ENCODE measurements at regions not wholly inside any gene's neighbourhood (a gene's known extent, or its start where the extent isn't known, plus 50 kb on each side); places are given as distances from the start of the nearest gene placed in this dataset.

DNA sequence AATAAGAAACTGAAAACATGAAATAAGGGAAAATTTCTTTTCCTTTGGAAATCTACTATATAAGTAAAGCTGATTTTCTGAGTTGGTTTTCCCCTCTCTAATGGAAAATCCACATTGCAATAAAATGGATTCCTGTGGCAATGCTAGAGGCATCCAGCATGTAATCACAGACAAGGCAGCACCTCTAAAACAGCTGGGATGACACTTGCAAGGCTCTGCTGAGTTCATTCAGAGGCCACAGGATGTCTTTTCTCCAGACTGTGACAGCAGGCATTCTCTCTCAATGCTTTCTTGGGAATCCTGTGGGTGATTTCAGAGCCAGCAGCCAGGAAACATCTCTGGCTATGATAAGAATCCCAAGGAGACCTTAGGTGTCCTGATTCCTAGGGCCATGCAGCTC lies 201.3 kb upstream of the BLID start (continued):
- TF ChIP-seq, protein P1, sequence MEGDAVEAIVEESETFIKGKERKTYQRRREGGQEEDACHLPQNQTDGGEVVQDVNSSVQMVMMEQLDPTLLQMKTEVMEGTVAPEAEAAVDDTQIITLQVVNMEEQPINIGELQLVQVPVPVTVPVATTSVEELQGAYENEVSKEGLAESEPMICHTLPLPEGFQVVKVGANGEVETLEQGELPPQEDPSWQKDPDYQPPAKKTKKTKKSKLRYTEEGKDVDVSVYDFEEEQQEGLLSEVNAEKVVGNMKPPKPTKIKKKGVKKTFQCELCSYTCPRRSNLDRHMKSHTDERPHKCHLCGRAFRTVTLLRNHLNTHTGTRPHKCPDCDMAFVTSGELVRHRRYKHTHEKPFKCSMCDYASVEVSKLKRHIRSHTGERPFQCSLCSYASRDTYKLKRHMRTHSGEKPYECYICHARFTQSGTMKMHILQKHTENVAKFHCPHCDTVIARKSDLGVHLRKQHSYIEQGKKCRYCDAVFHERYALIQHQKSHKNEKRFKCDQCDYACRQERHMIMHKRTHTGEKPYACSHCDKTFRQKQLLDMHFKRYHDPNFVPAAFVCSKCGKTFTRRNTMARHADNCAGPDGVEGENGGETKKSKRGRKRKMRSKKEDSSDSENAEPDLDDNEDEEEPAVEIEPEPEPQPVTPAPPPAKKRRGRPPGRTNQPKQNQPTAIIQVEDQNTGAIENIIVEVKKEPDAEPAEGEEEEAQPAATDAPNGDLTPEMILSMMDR (IDR thresholded peaks at IDR 0.05; ENCODE audit: low read depth, low read length, missing input control), result no peak

DNA sequence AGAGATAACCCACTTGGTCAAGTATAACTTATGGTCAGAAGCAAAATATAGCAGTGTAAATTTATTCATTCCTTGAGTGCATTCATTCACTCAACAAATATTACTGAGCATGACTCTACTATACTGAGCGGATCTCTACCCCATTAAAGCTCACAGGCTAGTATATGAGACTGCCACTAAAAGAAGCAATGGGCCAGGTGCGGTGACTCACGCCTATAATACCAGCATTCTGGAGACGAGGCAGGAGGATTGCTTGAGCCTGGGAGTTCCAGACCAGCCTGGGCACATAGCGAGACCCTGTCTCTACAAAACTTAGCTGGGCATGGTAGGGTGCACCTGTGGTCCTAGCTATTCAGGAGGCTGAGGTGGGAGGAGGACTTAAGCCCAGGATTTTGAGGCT lies 197.6 kb upstream of the BLID start:
- Histone ChIP-seq H3K9me3 (ENCODE audit: control insufficient read depth in 4 of 4, low read length in 3 of 4) (no peaks in the 10 kb centered on the region), H3K9ac (ENCODE audit: low read depth in 1 of 2, low read length in 2 of 2) (no peak overlapping the region), H3K27ac (ENCODE audit: low read depth in 1 of 2, low read length in 2 of 2) (no peak overlapping the region), H3K4me3 (ENCODE audit: low read depth in 1 of 3, low read length in 3 of 3) (no peak overlapping the region), H3K27me3 (ENCODE audit: control insufficient read depth in 4 of 4, insufficient read depth in 4 of 4, low read length in 3 of 4) (no peaks in the 10 kb centered on the region), H3K4me1 (ENCODE audit: control insufficient read depth in 4 of 4, insufficient read depth in 4 of 4, low read length in 3 of 4) (peaks cover 0 to 3% (median 0%) of the 10 kb centered on the region in 4 donors), H3K36me3 (ENCODE audit: control insufficient read depth in 4 of 4, insufficient read depth in 3 of 4, low read depth in 1 of 4, low read length in 3 of 4) (no peaks in the 10 kb centered on the region)
- TF ChIP-seq NR2F2 (IDR thresholded peaks at IDR 0.05) (no peak), RXRA (IDR thresholded peaks at IDR 0.05) (no peak), GABPA (IDR thresholded peaks at IDR 0.05 in 1 of 2, conservative IDR thresholded peaks at IDR 0.05 in 1 of 2) (no peak), JUND (IDR thresholded peaks at IDR 0.05) (no peak), HNF4A (conservative IDR thresholded peaks at IDR 0.05) (no peak), FOXA2 (IDR thresholded peaks at IDR 0.05) (no peak)
- TF ChIP-seq, protein P1 (IDR thresholded peaks at IDR 0.05; ENCODE audit: low read depth, low read length, missing input control), result no peak
- 95% methylated on average over 5 of the region's 5 CpGs for WGBS
- DNase-seq (ENCODE audit: low spot score), result no peak

DNA sequence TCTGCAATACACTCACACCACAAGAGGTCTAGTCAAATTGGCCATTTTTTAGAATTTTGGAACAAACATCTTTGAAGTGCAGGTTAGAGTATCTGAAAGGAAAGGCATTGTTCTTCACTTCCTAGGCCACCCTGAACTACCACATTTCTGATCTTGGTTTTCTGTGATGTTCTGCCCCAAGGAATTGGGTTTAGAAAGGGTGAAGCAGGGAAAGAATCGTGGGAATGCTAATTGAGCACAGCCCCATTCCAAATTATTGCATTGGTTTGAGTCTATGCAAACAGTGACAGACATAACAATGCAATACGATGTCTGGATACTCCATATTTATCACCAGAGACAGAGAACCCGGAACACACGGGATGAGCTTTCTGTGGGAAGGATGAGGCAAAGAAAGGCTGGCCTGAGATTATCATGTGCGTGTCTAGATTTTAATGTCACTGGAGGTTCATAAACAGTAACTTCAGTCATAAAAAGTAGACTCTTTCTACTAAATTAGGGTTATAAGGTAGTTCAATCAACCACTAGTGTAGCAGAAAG lies 195.3 kb upstream of the BLID start:
- WGBS, result 91% methylated on average over 5 of the region's 5 CpGs
- H3K36me3 ChIP-seq (ENCODE audit: control insufficient read depth in 4 of 4, insufficient read depth in 3 of 4, low read depth in 1 of 4, low read length in 3 of 4), result no peaks in the 10 kb centered on the region
- no peaks in the 10 kb centered on the region for H3K27me3 ChIP-seq (ENCODE audit: control insufficient read depth in 4 of 4, insufficient read depth in 4 of 4, low read length in 3 of 4)
- no peaks in the 10 kb centered on the region for H3K9me3 ChIP-seq (ENCODE audit: control insufficient read depth in 4 of 4, low read length in 3 of 4)
- no peak for DNase-seq (ENCODE audit: low spot score)
- H3K27ac ChIP-seq (ENCODE audit: low read depth in 1 of 2, low read length in 2 of 2), result no peak overlapping the region
- no peak overlapping the region for H3K4me3 ChIP-seq (ENCODE audit: low read depth in 1 of 3, low read length in 3 of 3)
- TF ChIP-seq, protein P2, sequence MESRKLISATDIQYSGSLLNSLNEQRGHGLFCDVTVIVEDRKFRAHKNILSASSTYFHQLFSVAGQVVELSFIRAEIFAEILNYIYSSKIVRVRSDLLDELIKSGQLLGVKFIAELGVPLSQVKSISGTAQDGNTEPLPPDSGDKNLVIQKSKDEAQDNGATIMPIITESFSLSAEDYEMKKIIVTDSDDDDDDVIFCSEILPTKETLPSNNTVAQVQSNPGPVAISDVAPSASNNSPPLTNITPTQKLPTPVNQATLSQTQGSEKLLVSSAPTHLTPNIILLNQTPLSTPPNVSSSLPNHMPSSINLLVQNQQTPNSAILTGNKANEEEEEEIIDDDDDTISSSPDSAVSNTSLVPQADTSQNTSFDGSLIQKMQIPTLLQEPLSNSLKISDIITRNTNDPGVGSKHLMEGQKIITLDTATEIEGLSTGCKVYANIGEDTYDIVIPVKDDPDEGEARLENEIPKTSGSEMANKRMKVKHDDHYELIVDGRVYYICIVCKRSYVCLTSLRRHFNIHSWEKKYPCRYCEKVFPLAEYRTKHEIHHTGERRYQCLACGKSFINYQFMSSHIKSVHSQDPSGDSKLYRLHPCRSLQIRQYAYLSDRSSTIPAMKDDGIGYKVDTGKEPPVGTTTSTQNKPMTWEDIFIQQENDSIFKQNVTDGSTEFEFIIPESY (IDR thresholded peaks at IDR 0.05), result no peak
- TF ChIP-seq, protein P3, sequence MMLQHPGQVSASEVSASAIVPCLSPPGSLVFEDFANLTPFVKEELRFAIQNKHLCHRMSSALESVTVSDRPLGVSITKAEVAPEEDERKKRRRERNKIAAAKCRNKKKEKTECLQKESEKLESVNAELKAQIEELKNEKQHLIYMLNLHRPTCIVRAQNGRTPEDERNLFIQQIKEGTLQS (IDR thresholded peaks at IDR 0.05), result no peak
- TF ChIP-seq FOXA1 (IDR thresholded peaks at IDR 0.05) (no peak), SP1 (IDR thresholded peaks at IDR 0.05) (no peak), GABPA (IDR thresholded peaks at IDR 0.05 in 1 of 2, conservative IDR thresholded peaks at IDR 0.05 in 1 of 2) (no peak)
- TF ChIP-seq, protein P4, sequence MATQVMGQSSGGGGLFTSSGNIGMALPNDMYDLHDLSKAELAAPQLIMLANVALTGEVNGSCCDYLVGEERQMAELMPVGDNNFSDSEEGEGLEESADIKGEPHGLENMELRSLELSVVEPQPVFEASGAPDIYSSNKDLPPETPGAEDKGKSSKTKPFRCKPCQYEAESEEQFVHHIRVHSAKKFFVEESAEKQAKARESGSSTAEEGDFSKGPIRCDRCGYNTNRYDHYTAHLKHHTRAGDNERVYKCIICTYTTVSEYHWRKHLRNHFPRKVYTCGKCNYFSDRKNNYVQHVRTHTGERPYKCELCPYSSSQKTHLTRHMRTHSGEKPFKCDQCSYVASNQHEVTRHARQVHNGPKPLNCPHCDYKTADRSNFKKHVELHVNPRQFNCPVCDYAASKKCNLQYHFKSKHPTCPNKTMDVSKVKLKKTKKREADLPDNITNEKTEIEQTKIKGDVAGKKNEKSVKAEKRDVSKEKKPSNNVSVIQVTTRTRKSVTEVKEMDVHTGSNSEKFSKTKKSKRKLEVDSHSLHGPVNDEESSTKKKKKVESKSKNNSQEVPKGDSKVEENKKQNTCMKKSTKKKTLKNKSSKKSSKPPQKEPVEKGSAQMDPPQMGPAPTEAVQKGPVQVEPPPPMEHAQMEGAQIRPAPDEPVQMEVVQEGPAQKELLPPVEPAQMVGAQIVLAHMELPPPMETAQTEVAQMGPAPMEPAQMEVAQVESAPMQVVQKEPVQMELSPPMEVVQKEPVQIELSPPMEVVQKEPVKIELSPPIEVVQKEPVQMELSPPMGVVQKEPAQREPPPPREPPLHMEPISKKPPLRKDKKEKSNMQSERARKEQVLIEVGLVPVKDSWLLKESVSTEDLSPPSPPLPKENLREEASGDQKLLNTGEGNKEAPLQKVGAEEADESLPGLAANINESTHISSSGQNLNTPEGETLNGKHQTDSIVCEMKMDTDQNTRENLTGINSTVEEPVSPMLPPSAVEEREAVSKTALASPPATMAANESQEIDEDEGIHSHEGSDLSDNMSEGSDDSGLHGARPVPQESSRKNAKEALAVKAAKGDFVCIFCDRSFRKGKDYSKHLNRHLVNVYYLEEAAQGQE (IDR thresholded peaks at IDR 0.05), result no peak
- TF ChIP-seq, protein P1 (IDR thresholded peaks at IDR 0.05; ENCODE audit: low read depth, low read length, missing input control), result no peak
- H3K4me1 ChIP-seq (ENCODE audit: control insufficient read depth in 4 of 4, insufficient read depth in 4 of 4, low read length in 3 of 4), result peaks cover 0 to 3% (median 0%) of the 10 kb centered on the region in 4 donors
- no peak overlapping the region for H3K9ac ChIP-seq (ENCODE audit: low read depth in 1 of 2, low read length in 2 of 2)
